ENCODE measurements at regions not wholly inside any gene's neighbourhood (a gene's known extent, or its start where the extent isn't known, plus 50 kb on each side); places are given as distances from the start of the nearest gene placed in this dataset.

DNA sequence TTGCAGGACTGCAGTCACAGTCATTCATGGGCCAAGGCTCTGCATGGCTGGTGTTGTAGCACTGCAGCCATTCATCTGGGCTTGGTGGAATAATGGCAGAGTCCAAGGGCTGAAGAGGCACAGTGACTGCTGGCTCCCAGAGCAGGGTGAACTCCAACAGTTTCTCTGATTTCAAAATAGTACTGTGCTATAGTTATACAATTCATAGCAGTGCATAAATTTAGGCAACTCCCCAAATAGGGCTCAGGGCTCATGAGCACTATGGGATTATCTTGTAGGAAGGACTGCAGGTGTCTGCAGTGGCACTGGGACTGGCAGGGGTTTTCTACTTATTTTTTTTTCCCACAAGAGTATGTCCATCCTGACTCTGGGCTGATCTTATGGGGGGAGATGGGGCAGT is 642.5 kb upstream of the SGCD start:
- TF ChIP-seq, protein P1, sequence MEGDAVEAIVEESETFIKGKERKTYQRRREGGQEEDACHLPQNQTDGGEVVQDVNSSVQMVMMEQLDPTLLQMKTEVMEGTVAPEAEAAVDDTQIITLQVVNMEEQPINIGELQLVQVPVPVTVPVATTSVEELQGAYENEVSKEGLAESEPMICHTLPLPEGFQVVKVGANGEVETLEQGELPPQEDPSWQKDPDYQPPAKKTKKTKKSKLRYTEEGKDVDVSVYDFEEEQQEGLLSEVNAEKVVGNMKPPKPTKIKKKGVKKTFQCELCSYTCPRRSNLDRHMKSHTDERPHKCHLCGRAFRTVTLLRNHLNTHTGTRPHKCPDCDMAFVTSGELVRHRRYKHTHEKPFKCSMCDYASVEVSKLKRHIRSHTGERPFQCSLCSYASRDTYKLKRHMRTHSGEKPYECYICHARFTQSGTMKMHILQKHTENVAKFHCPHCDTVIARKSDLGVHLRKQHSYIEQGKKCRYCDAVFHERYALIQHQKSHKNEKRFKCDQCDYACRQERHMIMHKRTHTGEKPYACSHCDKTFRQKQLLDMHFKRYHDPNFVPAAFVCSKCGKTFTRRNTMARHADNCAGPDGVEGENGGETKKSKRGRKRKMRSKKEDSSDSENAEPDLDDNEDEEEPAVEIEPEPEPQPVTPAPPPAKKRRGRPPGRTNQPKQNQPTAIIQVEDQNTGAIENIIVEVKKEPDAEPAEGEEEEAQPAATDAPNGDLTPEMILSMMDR (IDR thresholded peaks at IDR 0.05; ENCODE audit: low read depth, low read length, missing input control), result no peak
- TF ChIP-seq YY1 (IDR thresholded peaks at IDR 0.05), result no peak
- no peak for TF ChIP-seq GABPA (IDR thresholded peaks at IDR 0.05 in 1 of 2, conservative IDR thresholded peaks at IDR 0.05 in 1 of 2)
- no peak for TF ChIP-seq EGR1 (IDR thresholded peaks at IDR 0.05; ENCODE audit: low read depth in 2 of 2)
- TF ChIP-seq JUND (IDR thresholded peaks at IDR 0.05), result no peak
- TF ChIP-seq, protein P2, sequence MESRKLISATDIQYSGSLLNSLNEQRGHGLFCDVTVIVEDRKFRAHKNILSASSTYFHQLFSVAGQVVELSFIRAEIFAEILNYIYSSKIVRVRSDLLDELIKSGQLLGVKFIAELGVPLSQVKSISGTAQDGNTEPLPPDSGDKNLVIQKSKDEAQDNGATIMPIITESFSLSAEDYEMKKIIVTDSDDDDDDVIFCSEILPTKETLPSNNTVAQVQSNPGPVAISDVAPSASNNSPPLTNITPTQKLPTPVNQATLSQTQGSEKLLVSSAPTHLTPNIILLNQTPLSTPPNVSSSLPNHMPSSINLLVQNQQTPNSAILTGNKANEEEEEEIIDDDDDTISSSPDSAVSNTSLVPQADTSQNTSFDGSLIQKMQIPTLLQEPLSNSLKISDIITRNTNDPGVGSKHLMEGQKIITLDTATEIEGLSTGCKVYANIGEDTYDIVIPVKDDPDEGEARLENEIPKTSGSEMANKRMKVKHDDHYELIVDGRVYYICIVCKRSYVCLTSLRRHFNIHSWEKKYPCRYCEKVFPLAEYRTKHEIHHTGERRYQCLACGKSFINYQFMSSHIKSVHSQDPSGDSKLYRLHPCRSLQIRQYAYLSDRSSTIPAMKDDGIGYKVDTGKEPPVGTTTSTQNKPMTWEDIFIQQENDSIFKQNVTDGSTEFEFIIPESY (IDR thresholded peaks at IDR 0.05), result no peak

All from liver (tissue), 3 donors.